ENCODE measurements at regions not wholly inside any gene's neighbourhood (a gene's known extent, or its start where the extent isn't known, plus 50 kb on each side); places are given as distances from the start of the nearest gene placed in this dataset.

- POLR2A ChIA-PET: no interaction called here
- no peak overlapping the region for H3K4me3 Mint-ChIP-seq
- no peaks in the 10 kb centered on the region for H3K4me1 Mint-ChIP-seq (ENCODE audit: low read depth)
- TF ChIP-seq, protein P1, sequence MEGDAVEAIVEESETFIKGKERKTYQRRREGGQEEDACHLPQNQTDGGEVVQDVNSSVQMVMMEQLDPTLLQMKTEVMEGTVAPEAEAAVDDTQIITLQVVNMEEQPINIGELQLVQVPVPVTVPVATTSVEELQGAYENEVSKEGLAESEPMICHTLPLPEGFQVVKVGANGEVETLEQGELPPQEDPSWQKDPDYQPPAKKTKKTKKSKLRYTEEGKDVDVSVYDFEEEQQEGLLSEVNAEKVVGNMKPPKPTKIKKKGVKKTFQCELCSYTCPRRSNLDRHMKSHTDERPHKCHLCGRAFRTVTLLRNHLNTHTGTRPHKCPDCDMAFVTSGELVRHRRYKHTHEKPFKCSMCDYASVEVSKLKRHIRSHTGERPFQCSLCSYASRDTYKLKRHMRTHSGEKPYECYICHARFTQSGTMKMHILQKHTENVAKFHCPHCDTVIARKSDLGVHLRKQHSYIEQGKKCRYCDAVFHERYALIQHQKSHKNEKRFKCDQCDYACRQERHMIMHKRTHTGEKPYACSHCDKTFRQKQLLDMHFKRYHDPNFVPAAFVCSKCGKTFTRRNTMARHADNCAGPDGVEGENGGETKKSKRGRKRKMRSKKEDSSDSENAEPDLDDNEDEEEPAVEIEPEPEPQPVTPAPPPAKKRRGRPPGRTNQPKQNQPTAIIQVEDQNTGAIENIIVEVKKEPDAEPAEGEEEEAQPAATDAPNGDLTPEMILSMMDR (IDR thresholded peaks at IDR 0.05): no peak
- DNase-seq: no peak
- CTCF ChIA-PET: no interaction called here
- H3K27me3 Mint-ChIP-seq: no peaks in the 10 kb centered on the region
- no peaks in the 10 kb centered on the region for H3K9me3 Mint-ChIP-seq
- no peaks in the 10 kb centered on the region for H3K36me3 Mint-ChIP-seq (ENCODE audit: low read depth)
- intact Hi-C loops (cut with micrococcal nuclease): no loop called here
- no peak overlapping the region for H3K27ac Mint-ChIP-seq
- no peak for ATAC-seq
Observed at GRCh38 chr5:155475318-155475717, 461.8 kb downstream of the KIF4B start.

- intact Hi-C loops (cut with micrococcal nuclease): no loop called here
Observed at GRCh38 chr5:155480731-155481131, 467.2 kb downstream of the KIF4B start.

GRCh38 chr5:155481182-155481581 lies 467.6 kb downstream of the KIF4B start:
- ChIA-PET CTCF (no interaction called here), POLR2A (no interaction called here)
- ATAC-seq (no peak), DNase-seq (no peak)
- Mint-ChIP-seq H3K4me1 (ENCODE audit: low read depth) (no peaks in the 10 kb centered on the region), H3K9me3 (no peaks in the 10 kb centered on the region), H3K4me3 (no peak overlapping the region), H3K27ac (no peak overlapping the region), H3K36me3 (ENCODE audit: low read depth) (no peaks in the 10 kb centered on the region), H3K27me3 (no peaks in the 10 kb centered on the region)
- intact Hi-C loops (cut with micrococcal nuclease): no loop called here
- TF ChIP-seq, protein P1 (IDR thresholded peaks at IDR 0.05): no peak

More at GRCh38 chr5:155480731-155481131, 467.2 kb downstream of the KIF4B start:
- ATAC-seq (no peak), DNase-seq (no peak)
- Mint-ChIP-seq H3K36me3 (ENCODE audit: low read depth) (no peaks in the 10 kb centered on the region), H3K27ac (no peak overlapping the region), H3K27me3 (no peaks in the 10 kb centered on the region), H3K9me3 (no peaks in the 10 kb centered on the region), H3K4me1 (ENCODE audit: low read depth) (no peaks in the 10 kb centered on the region), H3K4me3 (no peak overlapping the region)
- ChIA-PET CTCF (no interaction called here), POLR2A (no interaction called here)
- TF ChIP-seq, protein P1 (IDR thresholded peaks at IDR 0.05): no peak

DNA sequence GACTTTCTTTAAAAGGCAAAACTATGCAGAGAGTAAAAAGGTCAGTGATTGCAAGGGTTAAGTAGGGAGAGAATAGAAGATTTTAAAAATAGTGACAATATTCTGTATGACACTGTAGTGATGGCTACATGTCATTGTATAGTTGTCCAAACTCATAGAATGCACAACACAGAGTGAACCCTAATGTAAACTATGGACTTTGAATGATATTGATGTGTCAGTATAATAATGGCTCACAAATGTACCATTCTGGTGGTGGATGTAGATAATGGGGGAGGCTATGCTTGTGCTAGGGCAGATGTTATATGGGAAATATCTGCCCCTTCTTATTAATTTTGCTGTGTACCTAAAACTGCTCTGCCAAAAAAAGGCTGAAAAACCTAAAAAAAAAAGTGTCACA lies 468.9 kb downstream of the KIF4B start:
- no peaks in the 10 kb centered on the region for H3K27me3 Mint-ChIP-seq
- POLR2A ChIA-PET: no interaction called here
- no peak for ATAC-seq

DNA sequence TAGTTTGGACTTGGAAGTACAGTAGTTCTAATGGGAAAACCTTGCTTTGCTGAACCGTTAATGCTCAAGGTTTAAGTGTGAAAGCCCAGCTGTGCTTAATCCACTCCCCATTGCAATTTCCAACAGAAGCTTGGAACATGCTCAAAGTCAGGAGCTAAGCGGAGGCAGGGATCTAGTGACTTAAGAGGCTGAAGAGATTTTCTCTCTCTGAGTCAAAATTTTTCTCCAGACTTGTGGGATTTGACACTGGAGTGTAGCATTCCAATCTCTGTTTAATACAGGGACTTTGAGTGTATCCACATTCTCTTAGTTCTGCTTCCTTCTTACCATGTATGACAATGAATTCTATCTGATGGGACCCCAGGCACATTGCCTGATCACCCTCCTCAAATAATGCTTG lies 471.8 kb downstream of the KIF4B start:
- H3K9me3 Mint-ChIP-seq: peaks cover 2% of the 10 kb centered on the region
- ATAC-seq (no peak), DNase-seq (no peak)
- intact Hi-C loops (cut with micrococcal nuclease): no loop called here
- ChIA-PET CTCF (no interaction called here), POLR2A (no interaction called here)
- no peak overlapping the region for H3K4me3 Mint-ChIP-seq
- no peaks in the 10 kb centered on the region for H3K4me1 Mint-ChIP-seq (ENCODE audit: low read depth)
- peaks cover 3% of the 10 kb centered on the region for H3K27me3 Mint-ChIP-seq
- no peak overlapping the region for H3K27ac Mint-ChIP-seq
- no peaks in the 10 kb centered on the region for H3K36me3 Mint-ChIP-seq (ENCODE audit: low read depth)
- TF ChIP-seq, protein P1 (IDR thresholded peaks at IDR 0.05): no peak

More for the DNA sequence above, 468.9 kb downstream of the KIF4B start:
- CTCF ChIA-PET: no interaction called here
- Mint-ChIP-seq H3K27ac (no peak overlapping the region), H3K9me3 (no peaks in the 10 kb centered on the region), H3K4me3 (no peak overlapping the region), H3K36me3 (ENCODE audit: low read depth) (no peaks in the 10 kb centered on the region), H3K4me1 (ENCODE audit: low read depth) (no peaks in the 10 kb centered on the region)
- intact Hi-C loops (cut with micrococcal nuclease): no loop called here
- TF ChIP-seq, protein P1 (IDR thresholded peaks at IDR 0.05): no peak
- DNase-seq: no peak

All from activated CD8-positive, alpha-beta T cell treated with anti-CD3 and anti-CD28 coated beads for 36 hours (primary cell).